ENCODE measurements at regions not wholly inside any gene's neighbourhood (a gene's known extent, or its start where the extent isn't known, plus 50 kb on each side); places are given as distances from the start of the nearest gene placed in this dataset.
"Not testable (repeated sequence)": the region's sequence is repeated elsewhere in the genome, so short reads cannot be mapped to it uniquely, and the experiment has no call there.

DNA sequence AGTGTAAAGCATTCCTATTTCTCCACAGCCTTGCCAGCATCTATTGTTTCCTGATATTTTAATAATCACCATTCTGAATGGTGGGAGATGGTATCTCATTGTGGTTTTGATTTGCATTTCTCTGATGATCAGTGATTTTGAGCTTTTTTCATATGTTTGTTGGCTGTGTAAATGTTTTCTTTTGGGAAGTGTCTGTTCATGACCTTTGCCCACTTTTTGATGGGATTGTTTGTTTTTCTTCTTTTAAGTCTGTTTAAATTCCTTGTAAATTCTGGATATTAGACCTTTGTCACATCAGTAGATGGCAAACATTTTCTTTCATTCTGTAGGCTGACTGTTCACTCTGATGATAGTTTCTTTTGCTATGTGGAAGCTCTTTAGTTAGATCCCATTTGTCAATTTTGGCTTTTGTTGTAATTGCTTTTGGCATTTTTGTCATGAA is 461.5 kb upstream of the GCFC2 start:
- in situ Hi-C loops (cut with HindIII; ENCODE audit: extremely low pct_ligation_motif_present, low pct_unique_long_range_greater_than_20kb); BruUV-seq (replicated peaks): not testable (repeated sequence)
- DNase-seq (ENCODE audit: low spot score): peak; percentile 96
- TF ChIP-seq, protein P1, sequence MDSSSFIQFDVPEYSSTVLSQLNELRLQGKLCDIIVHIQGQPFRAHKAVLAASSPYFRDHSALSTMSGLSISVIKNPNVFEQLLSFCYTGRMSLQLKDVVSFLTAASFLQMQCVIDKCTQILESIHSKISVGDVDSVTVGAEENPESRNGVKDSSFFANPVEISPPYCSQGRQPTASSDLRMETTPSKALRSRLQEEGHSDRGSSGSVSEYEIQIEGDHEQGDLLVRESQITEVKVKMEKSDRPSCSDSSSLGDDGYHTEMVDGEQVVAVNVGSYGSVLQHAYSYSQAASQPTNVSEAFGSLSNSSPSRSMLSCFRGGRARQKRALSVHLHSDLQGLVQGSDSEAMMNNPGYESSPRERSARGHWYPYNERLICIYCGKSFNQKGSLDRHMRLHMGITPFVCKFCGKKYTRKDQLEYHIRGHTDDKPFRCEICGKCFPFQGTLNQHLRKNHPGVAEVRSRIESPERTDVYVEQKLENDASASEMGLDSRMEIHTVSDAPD (CRISPR knock-in tag; IDR thresholded peaks at IDR 0.05): 0 out of 2 replicates have a peak, but pooled peaks have one; percentile 77
- TF ChIP-seq SNAPC2 (CRISPR knock-in tag; IDR thresholded peaks at IDR 0.05) (peak; percentile 43; the same call in 1 of the 2 replicates), ISL2 (CRISPR knock-in tag; IDR thresholded peaks at IDR 0.05) (peak; percentile 98), FOXO1 (CRISPR knock-in tag; IDR thresholded peaks at IDR 0.05) (peak; percentile 84), FOXP1 (IDR thresholded peaks at IDR 0.05) (peak; percentile 96), FOXP1 (CRISPR knock-in tag; IDR thresholded peaks at IDR 0.05) (peak; percentile 94), ARID2 (CRISPR knock-in tag; IDR thresholded peaks at IDR 0.05; ENCODE audit: borderline replicate concordance) (peak; percentile 71; the same call in 1 of the 2 replicates), IRF2 (CRISPR knock-in tag; IDR thresholded peaks at IDR 0.05) (0 out of 2 replicates have a peak, but pooled peaks have one; percentile 52), YEATS2 (CRISPR knock-in tag; IDR thresholded peaks at IDR 0.05; ENCODE audit: borderline replicate concordance) (peak; percentile 42; the same call in 1 of the 2 replicates), MEIS1 (CRISPR knock-in tag; IDR thresholded peaks at IDR 0.05; ENCODE audit: borderline replicate concordance) (0 out of 2 replicates have a peak, but pooled peaks have one; percentile 31), TEAD3 (CRISPR knock-in tag; optimal IDR thresholded peaks at IDR 0.05; ENCODE audit: borderline replicate concordance) (peak; percentile 89)
- TF ChIP-seq, protein P2, sequence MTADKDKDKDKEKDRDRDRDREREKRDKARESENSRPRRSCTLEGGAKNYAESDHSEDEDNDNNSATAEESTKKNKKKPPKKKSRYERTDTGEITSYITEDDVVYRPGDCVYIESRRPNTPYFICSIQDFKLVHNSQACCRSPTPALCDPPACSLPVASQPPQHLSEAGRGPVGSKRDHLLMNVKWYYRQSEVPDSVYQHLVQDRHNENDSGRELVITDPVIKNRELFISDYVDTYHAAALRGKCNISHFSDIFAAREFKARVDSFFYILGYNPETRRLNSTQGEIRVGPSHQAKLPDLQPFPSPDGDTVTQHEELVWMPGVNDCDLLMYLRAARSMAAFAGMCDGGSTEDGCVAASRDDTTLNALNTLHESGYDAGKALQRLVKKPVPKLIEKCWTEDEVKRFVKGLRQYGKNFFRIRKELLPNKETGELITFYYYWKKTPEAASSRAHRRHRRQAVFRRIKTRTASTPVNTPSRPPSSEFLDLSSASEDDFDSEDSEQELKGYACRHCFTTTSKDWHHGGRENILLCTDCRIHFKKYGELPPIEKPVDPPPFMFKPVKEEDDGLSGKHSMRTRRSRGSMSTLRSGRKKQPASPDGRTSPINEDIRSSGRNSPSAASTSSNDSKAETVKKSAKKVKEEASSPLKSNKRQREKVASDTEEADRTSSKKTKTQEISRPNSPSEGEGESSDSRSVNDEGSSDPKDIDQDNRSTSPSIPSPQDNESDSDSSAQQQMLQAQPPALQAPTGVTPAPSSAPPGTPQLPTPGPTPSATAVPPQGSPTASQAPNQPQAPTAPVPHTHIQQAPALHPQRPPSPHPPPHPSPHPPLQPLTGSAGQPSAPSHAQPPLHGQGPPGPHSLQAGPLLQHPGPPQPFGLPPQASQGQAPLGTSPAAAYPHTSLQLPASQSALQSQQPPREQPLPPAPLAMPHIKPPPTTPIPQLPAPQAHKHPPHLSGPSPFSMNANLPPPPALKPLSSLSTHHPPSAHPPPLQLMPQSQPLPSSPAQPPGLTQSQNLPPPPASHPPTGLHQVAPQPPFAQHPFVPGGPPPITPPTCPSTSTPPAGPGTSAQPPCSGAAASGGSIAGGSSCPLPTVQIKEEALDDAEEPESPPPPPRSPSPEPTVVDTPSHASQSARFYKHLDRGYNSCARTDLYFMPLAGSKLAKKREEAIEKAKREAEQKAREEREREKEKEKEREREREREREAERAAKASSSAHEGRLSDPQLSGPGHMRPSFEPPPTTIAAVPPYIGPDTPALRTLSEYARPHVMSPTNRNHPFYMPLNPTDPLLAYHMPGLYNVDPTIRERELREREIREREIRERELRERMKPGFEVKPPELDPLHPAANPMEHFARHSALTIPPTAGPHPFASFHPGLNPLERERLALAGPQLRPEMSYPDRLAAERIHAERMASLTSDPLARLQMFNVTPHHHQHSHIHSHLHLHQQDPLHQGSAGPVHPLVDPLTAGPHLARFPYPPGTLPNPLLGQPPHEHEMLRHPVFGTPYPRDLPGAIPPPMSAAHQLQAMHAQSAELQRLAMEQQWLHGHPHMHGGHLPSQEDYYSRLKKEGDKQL (CRISPR knock-in tag; IDR thresholded peaks at IDR 0.05; ENCODE audit: low read depth): peak; percentile 93
- TF ChIP-seq, protein P3, sequence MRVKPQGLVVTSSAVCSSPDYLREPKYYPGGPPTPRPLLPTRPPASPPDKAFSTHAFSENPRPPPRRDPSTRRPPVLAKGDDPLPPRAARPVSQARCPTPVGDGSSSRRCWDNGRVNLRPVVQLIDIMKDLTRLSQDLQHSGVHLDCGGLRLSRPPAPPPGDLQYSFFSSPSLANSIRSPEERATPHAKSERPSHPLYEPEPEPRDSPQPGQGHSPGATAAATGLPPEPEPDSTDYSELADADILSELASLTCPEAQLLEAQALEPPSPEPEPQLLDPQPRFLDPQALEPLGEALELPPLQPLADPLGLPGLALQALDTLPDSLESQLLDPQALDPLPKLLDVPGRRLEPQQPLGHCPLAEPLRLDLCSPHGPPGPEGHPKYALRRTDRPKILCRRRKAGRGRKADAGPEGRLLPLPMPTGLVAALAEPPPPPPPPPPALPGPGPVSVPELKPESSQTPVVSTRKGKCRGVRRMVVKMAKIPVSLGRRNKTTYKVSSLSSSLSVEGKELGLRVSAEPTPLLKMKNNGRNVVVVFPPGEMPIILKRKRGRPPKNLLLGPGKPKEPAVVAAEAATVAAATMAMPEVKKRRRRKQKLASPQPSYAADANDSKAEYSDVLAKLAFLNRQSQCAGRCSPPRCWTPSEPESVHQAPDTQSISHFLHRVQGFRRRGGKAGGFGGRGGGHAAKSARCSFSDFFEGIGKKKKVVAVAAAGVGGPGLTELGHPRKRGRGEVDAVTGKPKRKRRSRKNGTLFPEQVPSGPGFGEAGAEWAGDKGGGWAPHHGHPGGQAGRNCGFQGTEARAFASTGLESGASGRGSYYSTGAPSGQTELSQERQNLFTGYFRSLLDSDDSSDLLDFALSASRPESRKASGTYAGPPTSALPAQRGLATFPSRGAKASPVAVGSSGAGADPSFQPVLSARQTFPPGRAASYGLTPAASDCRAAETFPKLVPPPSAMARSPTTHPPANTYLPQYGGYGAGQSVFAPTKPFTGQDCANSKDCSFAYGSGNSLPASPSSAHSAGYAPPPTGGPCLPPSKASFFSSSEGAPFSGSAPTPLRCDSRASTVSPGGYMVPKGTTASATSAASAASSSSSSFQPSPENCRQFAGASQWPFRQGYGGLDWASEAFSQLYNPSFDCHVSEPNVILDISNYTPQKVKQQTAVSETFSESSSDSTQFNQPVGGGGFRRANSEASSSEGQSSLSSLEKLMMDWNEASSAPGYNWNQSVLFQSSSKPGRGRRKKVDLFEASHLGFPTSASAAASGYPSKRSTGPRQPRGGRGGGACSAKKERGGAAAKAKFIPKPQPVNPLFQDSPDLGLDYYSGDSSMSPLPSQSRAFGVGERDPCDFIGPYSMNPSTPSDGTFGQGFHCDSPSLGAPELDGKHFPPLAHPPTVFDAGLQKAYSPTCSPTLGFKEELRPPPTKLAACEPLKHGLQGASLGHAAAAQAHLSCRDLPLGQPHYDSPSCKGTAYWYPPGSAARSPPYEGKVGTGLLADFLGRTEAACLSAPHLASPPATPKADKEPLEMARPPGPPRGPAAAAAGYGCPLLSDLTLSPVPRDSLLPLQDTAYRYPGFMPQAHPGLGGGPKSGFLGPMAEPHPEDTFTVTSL (CRISPR knock-in tag; IDR thresholded peaks at IDR 0.05; ENCODE audit: borderline replicate concordance): peak; percentile 99

More for the DNA sequence above, 461.5 kb upstream of the GCFC2 start:
- H4K20me1 ChIP-seq (ENCODE audit: insufficient read depth, low read length); H2AFZ ChIP-seq (ENCODE audit: low read length); H3K27me3 ChIP-seq (ENCODE audit: control insufficient read depth in 1 of 2, insufficient read depth in 2 of 2, low read length in 2 of 2); H3K4me2 ChIP-seq (ENCODE audit: low read depth, low read length); H3K79me2 ChIP-seq (ENCODE audit: insufficient read depth, low read length); H3K4me3 ChIP-seq (replicated peaks in 1 of 3; ENCODE audit: insufficient read depth in 1 of 3, low read depth in 2 of 3, low read length in 3 of 3); H3K36me3 ChIP-seq (replicated peaks in 1 of 2; ENCODE audit: control insufficient read depth in 1 of 2, insufficient read depth in 2 of 2, low read length in 2 of 2); CTCF ChIA-PET (ENCODE audit: low intra/inter-chr PET ratio, low total read pairs); H3K9ac ChIP-seq (ENCODE audit: insufficient read depth, low read depth, low read length): not testable (repeated sequence)
- intact Hi-C loops (cut with micrococcal nuclease; ENCODE audit: unreplicated experiment): loop anchor here (1.0 kb wide), 1 partner anchor 21 kb away; no protein-coding TSS in a partner anchor
- POLR2A ChIA-PET: interaction anchor here (1.5 kb wide), 1 partner anchor 21 kb away, joined by 3 read pairs; no protein-coding TSS in a partner anchor
- peak overlapping the region; percentile 58 for H3K27ac ChIP-seq (ENCODE audit: extremely low read length, insufficient read depth, low read length)
- H3K4me1 ChIP-seq (ENCODE audit: insufficient read depth, low read length): peaks cover 44% of the 10 kb centered on the region
- FAIRE-seq: peak; percentile 75
- peaks cover 26% of the 10 kb centered on the region for H3K9me3 ChIP-seq (ENCODE audit: low read length)
- peak; percentile 97 for ATAC-seq
